CD4-positive, alpha-beta T cell (primary cell): ENCODE measurements at regions not wholly inside any gene's neighbourhood (a gene's known extent, or its start where the extent isn't known, plus 50 kb on each side); places are given as distances from the start of the nearest gene placed in this dataset.

Source experiments
- ATAC-seq: fragments of 200-7000 bp; cut with Tn5 transposase; one replicate; pipeline ENCODE4 v1.10.0; 2022; ENCODE audit warnings: mild to moderate bottlenecking; ENCODE audit not compliant: poor library complexity
- CTCF ChIA-PET: fragments of 350-600 bp; sonication (Branson Sonifier 250); formaldehyde crosslinking; loops from one replicate; lab custom pipeline; 2021; ENCODE audit warnings: antibody characterized with exemption, inconsistent platforms; lab: Charles Lee
- POLR2A ChIA-PET: fragments of 350-600 bp; sonication (Branson Sonifier 250); formaldehyde crosslinking; loops from one replicate; lab custom pipeline; 2021; ENCODE audit warnings: antibody characterized with exemption, inconsistent platforms; lab: Charles Lee
- DNase-seq, 14 experiments: peaks; one replicate each; pipeline ENCODE4 v3.0.0-alpha.2; 2013 to 2020; ENCODE audit warnings: mixed read lengths in 2 of 14
- H3K27ac ChIP-seq, 2 donors: one replicate each; pipeline versions ENCODE4 v1.5.1 to v1.7.0; 2013; ENCODE audit warnings: low read length in 2 of 2, low read depth in 1 of 2, mild to moderate bottlenecking in 1 of 2
- H3K27me3 ChIP-seq, 2 experiments: 1 replicate in 1 of 2; 2 replicates in 1 of 2; pipeline versions ENCODE4 v1.6.1 to v1.7.0; 2013; ENCODE audit warnings: low read length in 2 of 2, control low read depth in 1 of 2, mild to moderate bottlenecking in 1 of 2, moderate library complexity in 1 of 2; ENCODE audit not compliant: insufficient read depth in 2 of 2, control insufficient read depth in 1 of 2
- H3K36me3 ChIP-seq: one replicate; pipeline ENCODE4 v1.6.1; 2013; ENCODE audit warnings: low read length, control low read depth; ENCODE audit not compliant: insufficient read depth
- H3K4me1 ChIP-seq: one replicate; pipeline ENCODE4 v1.6.1; 2013; ENCODE audit warnings: low read length, control low read depth; ENCODE audit not compliant: insufficient read depth
- H3K4me3 ChIP-seq: one replicate; pipeline ENCODE4 v1.5.1; 2013; ENCODE audit warnings: mild to moderate bottlenecking, low read length, moderate library complexity
- H3K9me3 ChIP-seq, 2 experiments: 1 replicate in 1 of 2; 2 replicates in 1 of 2; pipeline versions ENCODE4 v1.6.1 to v1.7.0; 2013; ENCODE audit warnings: low read length in 2 of 2, mild to moderate bottlenecking in 2 of 2, control low read depth in 1 of 2, moderate library complexity in 1 of 2; ENCODE audit not compliant: control insufficient read depth in 1 of 2, insufficient read depth in 1 of 2
- H3K27ac Mint-ChIP-seq: one replicate; pipeline ENCODE4 v1.8.0; 2020; ENCODE audit warnings: mixed read lengths
- H3K27me3 Mint-ChIP-seq: one replicate; pipeline ENCODE4 v1.8.0; 2021; ENCODE audit warnings: mixed read lengths
- H3K36me3 Mint-ChIP-seq: one replicate; pipeline ENCODE4 v1.8.0; 2021; ENCODE audit warnings: low read depth, mixed read lengths
- H3K4me1 Mint-ChIP-seq: one replicate; pipeline ENCODE4 v1.8.0; 2021; ENCODE audit warnings: low read depth, mixed read lengths
- H3K4me3 Mint-ChIP-seq: one replicate; pipeline ENCODE4 v1.8.0; 2020; ENCODE audit warnings: mild to moderate bottlenecking, mixed read lengths
- H3K9me3 Mint-ChIP-seq: one replicate; pipeline ENCODE4 v1.8.0; 2020; ENCODE audit warnings: mixed read lengths
- intact Hi-C, 2 experiments: fragments of 100-400 bp; cut with DNase I in 1 of 2; cut with micrococcal nuclease in 1 of 2; formaldehyde crosslinking; loops; one replicate each; pipeline versions ENCODE4 v1.15.1 to v1.9.0; 2023 to 2025; cut with DNase I, micrococcal nuclease
- TF ChIP-seq, protein P1 (sequence below): fragments of 200-600 bp; IDR thresholded peaks from one replicate; pipeline ENCODE4 v1.8.0; 2022; ENCODE audit warnings: antibody characterized with exemption, mild to moderate bottlenecking

GRCh38 chr17:79382313-79382712 is 228.5 kb downstream of the RBFOX3 start:
- H3K4me1 Mint-ChIP-seq, result no peaks in the 10 kb centered on the region
- no peak for ATAC-seq
- Histone ChIP-seq H3K36me3 (no peaks in the 10 kb centered on the region), H3K4me1 (no peaks in the 10 kb centered on the region), H3K4me3 (no peak overlapping the region), H3K27me3 (peaks cover 3 to 18% of the 10 kb centered on the region in 2 experiments), H3K9me3 (peaks cover 0 to 19% of the 10 kb centered on the region in 2 experiments), H3K27ac (no peak overlapping the region)
- H3K9me3 Mint-ChIP-seq, result no peaks in the 10 kb centered on the region
- peaks cover 21% of the 10 kb centered on the region for H3K27me3 Mint-ChIP-seq
- ChIA-PET CTCF (no interaction called here), POLR2A (no interaction called here)
- no peaks in the 10 kb centered on the region for H3K36me3 Mint-ChIP-seq
- intact Hi-C loops, result no loop called here
- no peak for DNase-seq
- TF ChIP-seq, protein P1, sequence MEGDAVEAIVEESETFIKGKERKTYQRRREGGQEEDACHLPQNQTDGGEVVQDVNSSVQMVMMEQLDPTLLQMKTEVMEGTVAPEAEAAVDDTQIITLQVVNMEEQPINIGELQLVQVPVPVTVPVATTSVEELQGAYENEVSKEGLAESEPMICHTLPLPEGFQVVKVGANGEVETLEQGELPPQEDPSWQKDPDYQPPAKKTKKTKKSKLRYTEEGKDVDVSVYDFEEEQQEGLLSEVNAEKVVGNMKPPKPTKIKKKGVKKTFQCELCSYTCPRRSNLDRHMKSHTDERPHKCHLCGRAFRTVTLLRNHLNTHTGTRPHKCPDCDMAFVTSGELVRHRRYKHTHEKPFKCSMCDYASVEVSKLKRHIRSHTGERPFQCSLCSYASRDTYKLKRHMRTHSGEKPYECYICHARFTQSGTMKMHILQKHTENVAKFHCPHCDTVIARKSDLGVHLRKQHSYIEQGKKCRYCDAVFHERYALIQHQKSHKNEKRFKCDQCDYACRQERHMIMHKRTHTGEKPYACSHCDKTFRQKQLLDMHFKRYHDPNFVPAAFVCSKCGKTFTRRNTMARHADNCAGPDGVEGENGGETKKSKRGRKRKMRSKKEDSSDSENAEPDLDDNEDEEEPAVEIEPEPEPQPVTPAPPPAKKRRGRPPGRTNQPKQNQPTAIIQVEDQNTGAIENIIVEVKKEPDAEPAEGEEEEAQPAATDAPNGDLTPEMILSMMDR, result no peak
- no peak overlapping the region for H3K27ac Mint-ChIP-seq
- no peak overlapping the region for H3K4me3 Mint-ChIP-seq

DNA sequence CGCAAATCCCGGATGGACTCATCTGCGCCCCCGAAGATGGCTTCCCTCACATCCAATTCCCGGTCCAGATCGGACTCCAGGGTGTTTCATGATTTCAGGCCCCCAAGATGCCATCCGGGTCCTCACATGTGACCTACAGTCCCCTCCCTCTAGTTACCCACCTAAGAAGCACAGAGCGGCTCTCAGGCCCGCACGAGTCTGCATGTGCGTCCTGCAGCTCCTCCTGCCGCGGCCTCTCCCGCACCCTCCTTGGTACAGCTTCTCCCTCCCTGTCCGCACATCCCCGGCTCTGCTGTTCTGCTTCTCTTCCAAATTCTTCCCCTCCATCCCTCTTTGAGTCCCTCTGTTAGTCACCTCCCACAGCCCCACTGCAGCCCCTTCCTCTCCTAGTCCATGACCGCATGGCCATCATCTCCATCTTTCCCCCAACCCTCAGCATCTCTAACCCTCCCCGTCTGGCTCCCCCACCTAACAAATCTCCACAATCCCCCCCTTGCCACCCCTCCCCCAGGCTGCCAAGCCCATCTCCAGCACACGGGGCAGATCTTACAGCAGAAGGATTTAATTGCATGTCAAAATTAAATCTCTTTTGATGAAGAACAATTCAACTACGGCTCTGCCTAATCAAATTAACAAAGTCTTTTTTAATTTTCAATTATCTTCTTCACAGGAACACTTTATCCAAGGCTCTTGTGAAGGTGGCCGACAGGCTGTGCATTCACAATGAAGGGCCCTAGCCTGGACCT is 231.0 kb downstream of the RBFOX3 start:
- Histone ChIP-seq H3K36me3 (no peaks in the 10 kb centered on the region), H3K27ac (no peak overlapping the region), H3K27me3 (peaks cover 3 to 18% of the 10 kb centered on the region in 2 experiments), H3K9me3 (peaks cover 0 to 4% of the 10 kb centered on the region in 2 experiments), H3K4me3 (no peak overlapping the region), H3K4me1 (no peaks in the 10 kb centered on the region)
- intact Hi-C loops, result no loop called here
- Mint-ChIP-seq H3K4me3 (no peak overlapping the region), H3K27ac (no peak overlapping the region), H3K36me3 (no peaks in the 10 kb centered on the region), H3K9me3 (no peaks in the 10 kb centered on the region), H3K27me3 (peaks cover 34% of the 10 kb centered on the region), H3K4me1 (no peaks in the 10 kb centered on the region)
- DNase-seq (no peak), ATAC-seq (no peak)
- POLR2A ChIA-PET, result no interaction called here
- TF ChIP-seq, protein P1, result no peak
- CTCF ChIA-PET, result no interaction called here

- H3K4me3 ChIP-seq, result no peak overlapping the region
- no peak overlapping the region for H3K4me3 Mint-ChIP-seq
- no peaks in the 10 kb centered on the region for H3K9me3 ChIP-seq
- ChIA-PET POLR2A (no interaction called here), CTCF (no interaction called here)
- peaks cover 3 to 18% of the 10 kb centered on the region in 2 experiments for H3K27me3 ChIP-seq
- no peak for ATAC-seq
- intact Hi-C loops, result no loop called here
- no peaks in the 10 kb centered on the region for H3K36me3 ChIP-seq
- no peaks in the 10 kb centered on the region for H3K4me1 Mint-ChIP-seq
- no peaks in the 10 kb centered on the region for H3K36me3 Mint-ChIP-seq
- DNase-seq, result no peak
- H3K9me3 Mint-ChIP-seq, result no peaks in the 10 kb centered on the region
- no peak overlapping the region for H3K27ac ChIP-seq
- no peak overlapping the region for H3K27ac Mint-ChIP-seq
- H3K27me3 Mint-ChIP-seq, result peaks cover 44% of the 10 kb centered on the region
- H3K4me1 ChIP-seq, result no peaks in the 10 kb centered on the region
- TF ChIP-seq, protein P1, result no peak
These were observed 233.5 kb downstream of the RBFOX3 start for GRCh38 chr17:79377230-79377786.
